GM12865 (cell line): ENCODE measurements at regions not wholly inside any gene's neighbourhood (a gene's known extent, or its start where the extent isn't known, plus 50 kb on each side); places are given as distances from the start of the nearest gene placed in this dataset.

Source experiments
- DNase-seq: peaks from one replicate; pipeline ENCODE4 v3.0.0; 2010; ENCODE audit warnings: low read depth
- H3K4me3 ChIP-seq: 2 replicates; pipeline ENCODE4 v1.5.1; 2011; ENCODE audit warnings: mild to moderate bottlenecking, low read depth, low read length, control low read depth
- CTCF ChIP-seq: IDR thresholded peaks from 2 replicates; pipeline ENCODE4 v1.5.1; 2011; ENCODE audit warnings: low read length, control low read depth, low read depth, inconsistent platforms; ENCODE audit not compliant: insufficient read depth; ENCODE audit errors: missing control alignments

- H3K4me3 ChIP-seq: no peak overlapping the region
- TF ChIP-seq CTCF: no peak
- no peak for DNase-seq
These were observed 571.0 kb downstream of the SLC6A15 start for GRCh38 chr12:84341467-84342193.

GRCh38 chr12:84336231-84336630 is 576.4 kb downstream of the SLC6A15 start:
- TF ChIP-seq CTCF: no peak
- no peak overlapping the region for H3K4me3 ChIP-seq
- no peak for DNase-seq

GRCh38 chr12:84329938-84330337 is 582.7 kb downstream of the SLC6A15 start:
- no peak overlapping the region for H3K4me3 ChIP-seq
- no peak for DNase-seq
- no peak for TF ChIP-seq CTCF

- TF ChIP-seq CTCF: no peak
- no peak overlapping the region for H3K4me3 ChIP-seq
- no peak for DNase-seq
These were observed 596.7 kb downstream of the SLC6A15 start for GRCh38 chr12:84315926-84316325.

- DNase-seq: no peak
- no peak overlapping the region for H3K4me3 ChIP-seq
- no peak for TF ChIP-seq CTCF
These were observed 599.3 kb downstream of the SLC6A15 start for GRCh38 chr12:84313323-84313675.

- no peak for TF ChIP-seq CTCF
- DNase-seq: no peak
- no peak overlapping the region for H3K4me3 ChIP-seq
These were observed 604.4 kb downstream of the SLC6A15 start for GRCh38 chr12:84308211-84308610.

- no peak overlapping the region for H3K4me3 ChIP-seq
- TF ChIP-seq CTCF: no peak
- no peak for DNase-seq
These were observed 607.5 kb downstream of the SLC6A15 start for GRCh38 chr12:84305144-84305543.
